Naive thymus-derived CD8-positive, alpha-beta T cell (primary cell): ENCODE measurements at regions not wholly inside any gene's neighbourhood (a gene's known extent, or its start where the extent isn't known, plus 50 kb on each side); places are given as distances from the start of the nearest gene placed in this dataset.

Source experiments
- ATAC-seq, 2 donors: fragments of 150-1000 bp; cut with Tn5 transposase in 1 of 2; sonication (Bioruptor Pico), chemical (Tn5 transposase) in 1 of 2; 1 replicate in 1 of 2; 2 replicates in 1 of 2; pipeline ENCODE4 v1.10.0; 2021; ENCODE audit warnings: mild to moderate bottlenecking in 2 of 2, moderate library complexity in 2 of 2
- POLR2A ChIA-PET: fragments of 350-600 bp; sonication (Branson Sonifier 250); formaldehyde crosslinking; loops from one replicate; lab custom pipeline; 2021; ENCODE audit warnings: antibody characterized with exemption; lab: Charles Lee
- DNase-seq, 10 donors: peaks; one replicate each; pipeline versions ENCODE4 v3.0.0 to v3.0.0-alpha.2; 2020 to 2022
- H3K27ac Mint-ChIP-seq, 10 donors: one replicate each; pipeline ENCODE4 v1.8.0; 2020 to 2022; ENCODE audit warnings: mild to moderate bottlenecking in 10 of 10, mixed read lengths in 10 of 10, moderate library complexity in 4 of 10, inconsistent platforms in 1 of 10
- H3K27me3 Mint-ChIP-seq, 5 donors: one replicate each; pipeline ENCODE4 v1.8.0; 2021 to 2022; ENCODE audit warnings: mixed read lengths in 5 of 5
- H3K36me3 Mint-ChIP-seq, 3 donors: one replicate each; pipeline ENCODE4 v1.8.0; 2020 to 2022; ENCODE audit warnings: mixed read lengths in 3 of 3, mild to moderate bottlenecking in 2 of 3, inconsistent platforms in 1 of 3
- H3K4me1 Mint-ChIP-seq, 4 donors: one replicate each; pipeline ENCODE4 v1.8.0; 2021 to 2022; ENCODE audit warnings: mixed read lengths in 4 of 4
- H3K4me3 Mint-ChIP-seq, 10 donors: one replicate each; pipeline ENCODE4 v1.8.0; 2020 to 2022; ENCODE audit warnings: mild to moderate bottlenecking in 10 of 10, mixed read lengths in 10 of 10, moderate library complexity in 6 of 10, inconsistent platforms in 1 of 10
- H3K9me3 Mint-ChIP-seq, 9 donors: one replicate each; pipeline ENCODE4 v1.8.0; 2020 to 2022; ENCODE audit warnings: mixed read lengths in 9 of 9, mild to moderate bottlenecking in 3 of 9, inconsistent platforms in 1 of 9, moderate library complexity in 1 of 9

DNA sequence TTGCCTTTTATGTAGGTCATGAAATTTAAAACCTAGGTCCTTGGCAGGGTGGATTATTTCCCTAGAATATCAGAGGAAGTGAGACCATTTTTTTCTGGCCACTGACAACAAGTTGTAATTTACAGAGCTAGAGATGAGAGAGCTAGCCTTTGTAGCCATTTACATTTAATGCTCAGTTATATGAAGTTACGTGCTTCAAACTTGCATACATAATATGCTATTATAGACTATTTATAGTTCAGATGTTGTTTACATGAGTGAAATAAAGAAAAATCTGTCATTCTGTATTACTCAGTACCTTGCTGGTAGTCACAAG lies 234.9 kb upstream of the MBL2 start:
- DNase-seq (no peak), ATAC-seq (no peak)
- Mint-ChIP-seq H3K4me1 (no peaks in the 10 kb centered on the region), H3K9me3 (peaks cover 0 to 16% (median 2%) of the 10 kb centered on the region in 9 donors), H3K4me3 (no peak overlapping the region), H3K36me3 (no peaks in the 10 kb centered on the region), H3K27me3 (no peaks in the 10 kb centered on the region), H3K27ac (no peak overlapping the region)
- POLR2A ChIA-PET: no interaction called here

DNA sequence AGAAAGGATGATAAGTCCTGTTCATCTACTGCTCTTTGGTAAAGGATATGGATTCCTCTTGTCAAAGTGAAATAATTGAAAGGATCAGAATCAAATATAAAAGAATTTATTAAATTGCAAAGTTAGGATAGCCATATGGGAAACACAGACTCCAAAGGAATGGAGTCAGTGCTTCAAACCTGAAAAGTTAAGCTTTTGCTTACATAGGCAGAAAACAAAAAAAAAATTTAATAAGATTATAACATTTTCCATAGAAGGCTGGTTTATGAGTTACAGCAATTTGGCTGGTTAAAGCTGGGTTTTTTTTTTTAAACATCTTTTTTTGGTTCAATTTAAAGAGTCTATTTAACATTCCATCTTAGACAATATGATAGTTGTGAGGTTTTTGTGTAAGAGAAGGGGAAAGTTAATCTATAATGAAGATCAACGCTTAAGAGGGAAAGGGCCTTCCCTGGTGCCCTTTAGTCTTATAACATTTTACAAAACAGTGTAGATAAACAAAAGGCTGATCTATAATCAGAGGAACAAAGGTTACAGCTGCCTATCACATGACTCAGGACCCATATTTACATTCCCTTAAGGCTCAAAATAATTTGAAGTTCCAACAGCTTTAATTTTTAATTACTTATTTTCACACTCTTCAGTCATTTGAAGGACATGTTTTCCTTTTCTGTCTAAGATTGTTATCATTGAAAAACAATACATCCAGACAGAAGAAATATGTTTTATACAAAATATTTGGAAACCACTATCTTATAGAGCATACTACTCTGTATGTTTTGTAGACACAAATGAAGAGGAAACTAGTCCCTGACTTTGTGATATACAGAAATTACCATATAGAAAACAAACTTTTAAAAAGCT lies 234.3 kb upstream of the MBL2 start:
- Mint-ChIP-seq H3K27ac (no peak overlapping the region), H3K9me3 (peaks cover 0 to 16% (median 2%) of the 10 kb centered on the region in 9 donors), H3K4me1 (no peaks in the 10 kb centered on the region), H3K4me3 (no peak overlapping the region), H3K27me3 (no peaks in the 10 kb centered on the region), H3K36me3 (no peaks in the 10 kb centered on the region)
- DNase-seq (no peak), ATAC-seq (no peak)
- POLR2A ChIA-PET: no interaction called here

DNA sequence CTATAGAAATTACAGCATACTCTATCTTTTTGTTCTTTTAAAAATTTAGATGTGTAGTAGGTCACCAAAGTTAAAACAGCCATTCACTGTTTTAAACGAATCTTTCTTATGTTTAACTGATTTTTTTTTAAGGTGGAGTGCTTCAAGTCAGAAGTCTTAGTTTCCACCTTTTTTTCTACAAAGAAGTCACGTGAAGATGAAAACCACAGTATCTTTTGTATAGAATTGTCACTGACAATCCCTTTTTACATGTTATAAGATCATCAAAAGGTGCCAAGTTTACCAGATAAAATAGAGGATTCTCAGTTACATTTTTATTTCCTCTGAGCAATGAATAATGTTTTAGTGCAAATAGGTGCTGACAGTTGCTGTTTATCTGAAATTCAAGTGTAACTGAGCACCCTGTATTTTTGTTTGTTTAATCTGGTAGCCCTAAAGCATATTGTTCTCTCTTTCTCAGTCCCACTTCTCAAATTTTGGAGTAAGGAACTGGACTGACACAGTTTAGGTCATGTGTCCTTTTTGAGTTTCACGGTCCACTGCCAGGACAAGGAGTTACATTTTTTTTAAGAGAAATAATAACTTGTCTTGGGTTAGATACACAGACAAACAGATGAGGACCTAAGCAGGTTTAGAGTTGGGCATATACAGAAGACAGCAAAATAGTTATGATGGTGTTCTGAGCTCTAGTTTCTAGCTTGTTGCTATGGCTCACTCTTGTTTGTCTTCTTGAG lies 233.2 kb upstream of the MBL2 start:
- H3K4me3 Mint-ChIP-seq: no peak overlapping the region
- H3K27me3 Mint-ChIP-seq: no peaks in the 10 kb centered on the region
- peaks cover 0 to 16% (median 2%) of the 10 kb centered on the region in 9 donors for H3K9me3 Mint-ChIP-seq
- H3K36me3 Mint-ChIP-seq: no peaks in the 10 kb centered on the region
- no peaks in the 10 kb centered on the region for H3K4me1 Mint-ChIP-seq
- H3K27ac Mint-ChIP-seq: no peak overlapping the region
- POLR2A ChIA-PET: no interaction called here
- no peak for DNase-seq
- no peak for ATAC-seq

DNA sequence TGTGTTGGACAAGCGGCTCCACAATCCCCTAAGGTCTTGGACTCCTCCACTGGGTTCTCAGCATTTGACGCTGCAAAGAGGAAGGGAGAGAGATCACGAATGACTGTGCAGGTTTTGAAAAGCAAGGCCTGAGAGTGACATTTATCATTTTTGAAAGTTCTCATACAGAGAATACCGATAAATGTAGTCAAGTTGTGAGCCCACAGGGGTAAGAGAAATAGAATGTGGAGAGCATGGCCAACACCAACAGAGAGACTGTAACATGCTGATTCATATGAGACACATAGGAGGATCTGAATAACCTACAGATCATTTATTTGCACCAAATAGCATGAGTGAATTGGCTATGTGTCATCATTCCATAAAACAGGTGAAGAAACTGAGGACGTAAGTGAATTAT lies 230.5 kb upstream of the MBL2 start:
- H3K27me3 Mint-ChIP-seq: no peaks in the 10 kb centered on the region
- H3K27ac Mint-ChIP-seq: no peak overlapping the region
- DNase-seq (no peak), ATAC-seq (no peak)
- H3K36me3 Mint-ChIP-seq: no peaks in the 10 kb centered on the region
- H3K4me1 Mint-ChIP-seq: no peaks in the 10 kb centered on the region
- H3K4me3 Mint-ChIP-seq: no peak overlapping the region
- POLR2A ChIA-PET: no interaction called here
- H3K9me3 Mint-ChIP-seq: peaks cover 0 to 7% (median 0%) of the 10 kb centered on the region in 9 donors

DNA sequence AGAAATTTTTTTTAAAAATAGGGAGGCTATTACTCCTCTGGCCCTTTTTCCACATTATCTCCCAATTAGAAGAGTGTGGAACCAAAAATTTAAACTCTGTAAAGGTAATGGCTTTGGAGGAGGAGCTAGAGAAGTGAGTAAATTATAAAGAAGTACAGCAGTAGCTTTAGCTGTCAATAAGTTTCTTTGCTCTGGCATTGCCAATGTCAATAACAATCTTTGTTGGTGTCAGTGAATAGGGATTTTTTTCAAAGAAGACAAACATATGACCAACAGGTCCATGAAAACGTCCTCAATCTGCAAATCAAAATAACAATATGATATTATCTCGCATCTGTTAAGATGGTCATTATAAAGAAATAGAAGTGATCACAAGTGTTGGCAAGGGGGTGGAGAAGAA lies 227.1 kb upstream of the MBL2 start:
- no peaks in the 10 kb centered on the region for H3K36me3 Mint-ChIP-seq
- no peak overlapping the region for H3K4me3 Mint-ChIP-seq
- DNase-seq: no peak
- no peak for ATAC-seq
- no peak overlapping the region for H3K27ac Mint-ChIP-seq
- POLR2A ChIA-PET: no interaction called here
- H3K4me1 Mint-ChIP-seq: no peaks in the 10 kb centered on the region
- H3K27me3 Mint-ChIP-seq: no peaks in the 10 kb centered on the region
- H3K9me3 Mint-ChIP-seq: peaks cover 0 to 14% (median 4%) of the 10 kb centered on the region in 9 donors

DNA sequence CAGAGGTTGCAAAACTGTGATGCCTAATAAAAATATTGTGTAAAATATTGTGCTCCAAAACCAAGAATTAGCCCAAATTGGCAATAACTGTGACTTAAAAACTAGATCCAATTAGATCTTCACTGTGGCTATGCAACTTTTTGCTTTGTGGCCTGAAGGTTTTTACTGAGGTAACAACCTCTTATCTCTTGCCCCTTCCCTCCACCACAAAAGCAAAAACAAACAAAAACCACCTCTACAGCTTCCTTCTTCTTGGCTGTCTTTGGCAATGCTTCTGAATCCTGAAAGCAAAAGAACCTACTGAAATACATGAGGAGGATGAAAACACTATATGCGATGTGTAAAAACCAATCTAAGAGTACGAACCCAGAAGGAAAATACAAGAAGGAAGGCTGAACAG lies 226.7 kb upstream of the MBL2 start:
- ATAC-seq: no peak
- DNase-seq: no peak
- no peaks in the 10 kb centered on the region for H3K27me3 Mint-ChIP-seq
- H3K4me3 Mint-ChIP-seq: no peak overlapping the region
- POLR2A ChIA-PET: no interaction called here
- no peaks in the 10 kb centered on the region for H3K36me3 Mint-ChIP-seq
- no peak overlapping the region for H3K27ac Mint-ChIP-seq
- H3K4me1 Mint-ChIP-seq: no peaks in the 10 kb centered on the region
- peaks cover 0 to 14% (median 4%) of the 10 kb centered on the region in 9 donors for H3K9me3 Mint-ChIP-seq

DNA sequence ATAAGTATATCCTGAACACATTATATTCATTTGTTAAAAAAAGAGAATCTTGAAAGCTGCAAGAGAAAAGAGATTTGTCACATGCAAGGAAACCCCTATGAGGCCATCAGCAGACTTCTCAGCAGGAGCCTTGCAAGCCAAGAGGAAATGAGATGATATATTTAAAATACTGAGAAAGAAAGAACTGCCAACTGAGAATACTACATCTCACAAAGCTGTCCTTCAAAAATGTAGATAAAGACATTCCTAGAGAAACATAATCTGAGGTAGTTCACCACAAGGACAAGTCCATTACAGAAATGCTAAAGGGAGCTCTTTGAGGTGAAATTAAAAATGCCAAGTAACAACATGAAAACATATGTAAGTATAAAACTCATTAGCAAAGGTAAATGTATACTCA lies 224.4 kb upstream of the MBL2 start:
- H3K27ac Mint-ChIP-seq: no peak overlapping the region
- H3K9me3 Mint-ChIP-seq: peaks cover 0 to 14% (median 5%) of the 10 kb centered on the region in 9 donors
- H3K36me3 Mint-ChIP-seq: no peaks in the 10 kb centered on the region
- H3K4me1 Mint-ChIP-seq: no peaks in the 10 kb centered on the region
- ATAC-seq (no peak), DNase-seq (no peak)
- no peak overlapping the region for H3K4me3 Mint-ChIP-seq
- H3K27me3 Mint-ChIP-seq: no peaks in the 10 kb centered on the region
- POLR2A ChIA-PET: no interaction called here

DNA sequence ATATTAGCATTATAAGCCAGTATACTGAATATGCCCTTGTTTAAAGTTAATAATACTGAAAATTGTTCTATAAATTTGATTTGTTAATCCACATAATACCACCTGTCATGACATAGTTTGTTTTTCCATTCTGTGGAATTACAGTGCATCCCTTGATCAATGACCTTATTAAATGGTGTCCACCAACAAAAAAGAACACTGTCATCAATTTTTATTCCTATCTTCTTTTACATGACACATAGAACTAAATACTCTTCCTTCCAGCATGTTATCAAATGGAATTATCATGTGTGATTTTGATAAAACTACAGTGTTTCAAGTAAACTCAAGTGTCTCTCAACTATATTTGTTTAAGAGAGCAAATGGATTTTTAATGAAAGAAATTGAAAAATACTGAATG lies 221.8 kb upstream of the MBL2 start:
- Mint-ChIP-seq H3K27me3 (no peaks in the 10 kb centered on the region), H3K9me3 (peaks cover 0 to 14% (median 3%) of the 10 kb centered on the region in 9 donors), H3K4me1 (no peaks in the 10 kb centered on the region), H3K4me3 (no peak overlapping the region), H3K27ac (no peak overlapping the region), H3K36me3 (no peaks in the 10 kb centered on the region)
- DNase-seq: no peak
- POLR2A ChIA-PET: no interaction called here
- ATAC-seq: no peak

DNA sequence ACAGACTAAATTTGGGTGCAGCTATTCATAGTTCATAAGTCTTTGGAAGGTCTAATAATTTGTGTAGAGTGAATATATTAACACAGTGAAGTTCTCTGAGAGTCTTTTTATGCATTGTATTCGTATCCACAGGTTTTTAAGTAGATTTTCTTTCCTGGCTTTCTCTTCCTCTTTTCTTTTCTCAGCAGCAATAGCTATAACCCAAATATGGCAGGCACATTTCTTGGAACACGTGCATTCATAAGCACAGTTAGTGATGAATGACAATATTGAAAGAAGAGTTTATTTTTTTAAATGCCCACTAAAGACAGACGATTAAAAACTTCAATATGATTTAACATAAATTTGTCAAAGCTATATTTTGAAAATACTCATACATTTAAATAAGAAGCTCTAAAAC lies 220.5 kb upstream of the MBL2 start:
- H3K9me3 Mint-ChIP-seq: peaks cover 0 to 14% (median 2%) of the 10 kb centered on the region in 9 donors
- no peak for DNase-seq
- no peak overlapping the region for H3K27ac Mint-ChIP-seq
- H3K27me3 Mint-ChIP-seq: peaks cover 0 to 3% (median 0%) of the 10 kb centered on the region in 5 donors
- H3K36me3 Mint-ChIP-seq: no peaks in the 10 kb centered on the region
- no peak overlapping the region for H3K4me3 Mint-ChIP-seq
- ATAC-seq: no peak
- POLR2A ChIA-PET: no interaction called here
- no peaks in the 10 kb centered on the region for H3K4me1 Mint-ChIP-seq

DNA sequence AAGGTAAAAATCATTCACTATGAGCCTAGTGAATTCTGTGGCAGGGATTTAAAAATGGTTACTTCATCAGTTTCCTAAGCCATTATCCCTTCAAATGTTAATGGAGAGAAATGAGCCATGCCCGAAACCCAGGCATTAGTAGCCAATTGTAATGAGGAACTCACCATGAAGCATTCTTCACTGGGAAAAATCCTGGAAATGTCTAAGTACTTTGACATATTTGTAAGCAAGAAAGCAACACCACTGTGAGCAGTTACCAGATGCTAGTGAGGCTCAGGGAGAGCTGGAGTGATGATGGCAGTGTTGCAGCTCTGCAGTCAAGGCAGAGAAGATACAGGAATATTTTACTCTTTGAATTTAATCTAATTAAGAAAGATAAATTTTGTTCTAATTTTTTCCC lies 220.0 kb upstream of the MBL2 start:
- Mint-ChIP-seq H3K4me1 (no peaks in the 10 kb centered on the region), H3K9me3 (peaks cover 0 to 14% (median 2%) of the 10 kb centered on the region in 9 donors), H3K36me3 (no peaks in the 10 kb centered on the region), H3K27ac (no peak overlapping the region), H3K4me3 (no peak overlapping the region), H3K27me3 (peaks cover 0 to 3% (median 0%) of the 10 kb centered on the region in 5 donors)
- ATAC-seq (no peak), DNase-seq (no peak)
- POLR2A ChIA-PET: no interaction called here

DNA sequence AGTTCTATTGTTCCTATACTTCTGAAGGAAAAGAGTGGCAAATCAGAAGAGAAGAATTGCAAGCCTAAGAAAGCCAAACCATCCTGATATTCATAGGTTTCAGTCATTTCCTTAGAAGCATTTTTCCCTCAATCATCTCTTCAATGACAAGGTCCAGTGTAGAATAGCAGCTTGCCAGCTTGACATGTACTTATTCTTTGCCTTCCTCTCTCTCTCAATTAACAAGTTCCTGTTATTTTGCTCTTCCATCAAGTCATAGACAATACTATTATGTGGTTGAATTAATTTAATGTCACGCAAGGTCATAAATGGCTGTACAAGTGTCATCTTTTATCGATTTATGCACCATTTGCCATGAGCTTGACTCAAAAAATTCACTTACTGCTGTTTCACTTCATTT lies 216.3 kb upstream of the MBL2 start:
- H3K9me3 Mint-ChIP-seq: peaks cover 0 to 4% (median 0%) of the 10 kb centered on the region in 9 donors
- DNase-seq (no peak), ATAC-seq (no peak)
- H3K4me1 Mint-ChIP-seq: no peaks in the 10 kb centered on the region
- H3K4me3 Mint-ChIP-seq: no peak overlapping the region
- POLR2A ChIA-PET: no interaction called here
- no peak overlapping the region for H3K27ac Mint-ChIP-seq
- H3K36me3 Mint-ChIP-seq: no peaks in the 10 kb centered on the region
- H3K27me3 Mint-ChIP-seq: peaks cover 0 to 3% (median 0%) of the 10 kb centered on the region in 5 donors

DNA sequence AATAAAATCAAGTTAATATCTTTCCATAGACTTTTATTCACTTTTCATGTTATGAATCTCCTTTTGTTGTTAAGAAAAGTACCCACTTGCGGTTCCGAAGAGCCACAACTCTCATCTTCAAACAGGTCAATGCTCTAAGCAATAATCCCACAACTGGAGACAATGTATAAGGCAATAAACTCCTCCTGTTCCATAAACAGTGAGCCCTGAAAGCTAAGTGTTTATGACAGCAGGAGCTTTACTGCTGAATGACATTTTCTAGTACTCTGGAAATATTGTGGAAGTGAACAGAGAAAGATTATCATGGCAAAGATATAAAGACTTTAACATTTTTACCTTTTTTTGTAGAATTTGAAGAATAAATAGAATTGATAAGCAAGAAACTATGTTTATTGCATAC lies 213.5 kb upstream of the MBL2 start:
- POLR2A ChIA-PET: no interaction called here
- DNase-seq (no peak), ATAC-seq (no peak)
- Mint-ChIP-seq H3K4me1 (no peaks in the 10 kb centered on the region), H3K36me3 (no peaks in the 10 kb centered on the region), H3K9me3 (peaks cover 0 to 7% (median 0%) of the 10 kb centered on the region in 9 donors), H3K27ac (no peak overlapping the region), H3K27me3 (peaks cover 0 to 3% (median 0%) of the 10 kb centered on the region in 5 donors), H3K4me3 (no peak overlapping the region)

DNA sequence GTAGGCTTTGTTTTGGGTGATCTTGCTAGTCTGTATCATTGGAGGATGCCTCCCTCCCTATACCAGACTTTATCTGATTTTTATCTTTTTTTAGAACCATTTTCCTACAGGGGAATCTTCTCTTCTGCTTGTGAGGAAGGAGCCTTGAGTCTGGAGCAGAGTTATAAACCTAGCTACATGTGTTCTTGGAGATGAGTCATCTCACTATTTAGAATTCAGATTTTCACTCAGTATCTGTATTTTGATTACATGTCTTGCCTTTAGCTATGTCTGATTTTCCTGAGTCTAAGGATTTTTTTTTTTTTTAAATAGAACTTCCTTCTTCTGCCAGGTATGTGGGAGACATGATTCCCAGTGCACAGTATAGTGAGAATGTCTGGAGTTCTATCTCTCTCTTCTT lies 211.6 kb upstream of the MBL2 start:
- H3K27me3 Mint-ChIP-seq: peaks cover 0 to 3% (median 0%) of the 10 kb centered on the region in 5 donors
- no peaks in the 10 kb centered on the region for H3K36me3 Mint-ChIP-seq
- H3K4me1 Mint-ChIP-seq: no peaks in the 10 kb centered on the region
- H3K27ac Mint-ChIP-seq: no peak overlapping the region
- POLR2A ChIA-PET: no interaction called here
- DNase-seq (no peak), ATAC-seq (no peak)
- no peak overlapping the region for H3K4me3 Mint-ChIP-seq
- peaks cover 0 to 8% (median 0%) of the 10 kb centered on the region in 9 donors for H3K9me3 Mint-ChIP-seq
